GM21737 (cell line): ENCODE measurements at regions not wholly inside any gene's neighbourhood (a gene's known extent, or its start where the extent isn't known, plus 50 kb on each side); places are given as distances from the start of the nearest gene placed in this dataset.

Experiments
- ATAC-seq: cut with Tn5 transposase; IDR thresholded peaks from one replicate; pipeline ENCODE4 v1.9.1; 2021; ENCODE audit warnings: mild to moderate bottlenecking, moderate library complexity; ENCODE audit not compliant: unreplicated experiment

- ATAC-seq = no peak
Observed at GRCh38 chr9:107542411-107543157, 53.0 kb upstream of the KLF4 start.

GRCh38 chr9:107541523-107541922 lies 52.0 kb upstream of the KLF4 start:
- ATAC-seq = no peak

GRCh38 chr9:107540164-107540561 lies 50.6 kb upstream of the KLF4 start:
- no peak for ATAC-seq

GRCh38 chr9:107539427-107540163 lies 50.0 kb upstream of the KLF4 start:
- no peak for ATAC-seq
